ENCODE measurements at regions not wholly inside any gene's neighbourhood (a gene's known extent, or its start where the extent isn't known, plus 50 kb on each side); places are given as distances from the start of the nearest gene placed in this dataset.

- no peak for DNase-seq
These were observed 159.0 kb downstream of the BARHL2 start for GRCh38 chr1:90558126-90558525.

GRCh38 chr1:90557706-90558105, 159.4 kb downstream of the BARHL2 start:
- DNase-seq = no peak

- no peak for DNase-seq
These were observed 166.3 kb downstream of the BARHL2 start for GRCh38 chr1:90550626-90551406.

- no peak for DNase-seq
These were observed 172.7 kb downstream of the BARHL2 start for GRCh38 chr1:90544356-90544755.

- DNase-seq = no peak
These were observed 179.3 kb downstream of the BARHL2 start for GRCh38 chr1:90537606-90538362.

DNA sequence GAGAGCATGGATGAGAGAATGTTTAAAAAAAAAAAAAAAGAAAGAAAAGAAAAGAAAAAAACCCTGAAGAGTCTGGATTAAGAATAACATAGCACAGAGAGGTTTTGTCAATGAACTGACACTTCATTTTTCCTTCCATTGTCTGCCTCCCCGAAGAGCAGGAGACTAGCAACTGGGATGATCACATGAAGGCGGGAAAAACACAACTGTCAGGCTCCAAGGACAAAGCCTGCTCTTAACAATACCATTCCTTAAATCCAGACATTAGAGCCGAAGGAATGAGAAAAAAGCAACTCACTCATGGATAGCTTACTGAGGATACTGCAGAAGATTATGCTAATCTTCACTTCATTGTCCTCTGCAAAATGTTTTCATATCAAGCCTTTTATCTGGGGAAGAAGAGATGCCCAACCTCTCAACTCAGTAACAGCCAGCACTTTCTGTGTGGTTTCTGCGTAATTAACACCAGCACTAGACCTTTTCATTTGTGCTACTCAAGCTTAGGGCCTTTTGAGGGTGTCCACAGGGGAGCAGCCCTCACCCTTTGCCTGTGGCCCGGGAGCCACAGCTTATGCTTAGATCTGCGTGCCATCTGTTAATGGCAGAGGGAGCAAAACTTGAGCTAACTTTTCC, 182.3 kb downstream of the BARHL2 start:
- DNase-seq = no peak

- DNase-seq = no peak
These were observed 183.0 kb downstream of the BARHL2 start for GRCh38 chr1:90534116-90534515.

DNA sequence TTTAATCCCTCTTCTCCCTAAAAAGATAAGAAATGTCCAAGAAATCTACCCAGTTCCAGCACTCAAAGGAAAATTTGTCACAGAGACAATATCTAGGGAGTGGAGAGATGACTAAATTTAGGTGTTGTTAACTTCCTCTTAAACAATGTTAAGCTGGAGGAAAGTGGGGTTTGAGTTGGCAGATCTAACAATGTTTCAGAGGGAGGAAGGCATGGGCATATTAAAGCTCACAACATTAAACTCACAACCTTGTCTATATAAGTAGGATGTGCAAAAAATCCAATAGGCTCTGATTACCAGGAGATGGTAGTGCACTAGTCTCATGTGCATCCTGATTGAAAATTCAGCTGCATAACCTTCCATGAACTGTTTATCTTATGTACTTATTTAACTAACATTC, 190.1 kb downstream of the BARHL2 start:
- no peak for DNase-seq

GRCh38 chr1:90522432-90522831, 194.7 kb downstream of the BARHL2 start:
- no peak for DNase-seq

GRCh38 chr1:90513956-90514355, 203.1 kb downstream of the BARHL2 start:
- DNase-seq = no peak

DNA sequence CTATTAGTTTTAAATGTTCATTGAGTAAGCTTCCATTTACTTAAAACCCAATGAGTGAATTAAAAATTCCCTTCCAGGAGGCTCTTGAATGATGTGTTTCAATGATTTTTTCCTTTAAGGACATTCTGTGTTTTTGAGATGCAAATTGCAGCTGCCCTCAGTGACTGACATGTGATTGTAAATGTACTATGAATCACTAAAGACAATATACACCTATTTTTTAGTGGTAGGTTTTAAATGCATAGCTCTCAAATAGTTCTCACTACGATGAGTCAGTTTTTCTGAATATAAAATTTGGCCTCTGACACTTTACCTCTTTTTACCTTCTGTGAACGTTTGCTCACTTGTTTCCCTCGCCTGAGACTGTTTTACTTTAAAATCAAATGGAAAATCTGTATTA, 204.7 kb downstream of the BARHL2 start:
- DNase-seq = no peak

- DNase-seq = no peak
These were observed 207.0 kb downstream of the BARHL2 start for GRCh38 chr1:90510143-90510542.

DNA sequence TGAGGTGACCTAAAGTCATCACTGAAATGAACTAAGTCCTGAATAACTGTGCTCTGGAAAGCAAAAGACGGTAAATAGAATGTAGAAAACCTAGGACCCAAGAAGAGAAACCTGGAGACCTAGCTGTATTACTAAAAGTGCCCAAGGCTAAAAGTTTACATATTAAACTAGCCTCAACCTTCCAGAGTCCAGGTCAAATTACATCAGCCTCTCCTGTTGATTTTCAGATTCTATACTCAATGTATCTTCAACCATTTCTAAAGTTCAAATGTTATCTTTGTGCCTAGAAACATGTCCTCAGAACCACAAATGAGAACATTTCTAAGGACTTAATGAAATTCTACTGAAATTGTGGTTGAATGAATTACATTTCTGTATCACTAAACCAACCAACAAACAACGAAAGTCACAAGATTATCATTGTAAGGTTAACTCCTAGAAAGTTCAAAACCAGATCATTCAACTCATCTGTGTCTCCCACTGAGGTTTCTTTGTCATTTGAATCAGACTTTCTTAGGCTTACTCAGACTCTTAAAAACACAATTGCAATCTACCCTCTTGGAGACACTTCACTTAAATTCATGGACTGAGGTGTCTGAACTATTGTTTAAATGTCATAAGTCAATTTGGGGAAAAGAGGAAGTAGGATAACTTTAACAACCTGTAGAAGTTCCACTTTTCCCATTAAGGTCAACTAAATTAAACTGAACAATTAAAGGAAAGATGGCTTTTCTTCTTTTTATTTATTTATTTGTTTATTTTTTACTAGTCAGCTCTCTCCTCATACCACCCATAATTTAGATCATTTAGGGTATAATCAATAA, 207.7 kb downstream of the BARHL2 start:
- DNase-seq = no peak

DNA sequence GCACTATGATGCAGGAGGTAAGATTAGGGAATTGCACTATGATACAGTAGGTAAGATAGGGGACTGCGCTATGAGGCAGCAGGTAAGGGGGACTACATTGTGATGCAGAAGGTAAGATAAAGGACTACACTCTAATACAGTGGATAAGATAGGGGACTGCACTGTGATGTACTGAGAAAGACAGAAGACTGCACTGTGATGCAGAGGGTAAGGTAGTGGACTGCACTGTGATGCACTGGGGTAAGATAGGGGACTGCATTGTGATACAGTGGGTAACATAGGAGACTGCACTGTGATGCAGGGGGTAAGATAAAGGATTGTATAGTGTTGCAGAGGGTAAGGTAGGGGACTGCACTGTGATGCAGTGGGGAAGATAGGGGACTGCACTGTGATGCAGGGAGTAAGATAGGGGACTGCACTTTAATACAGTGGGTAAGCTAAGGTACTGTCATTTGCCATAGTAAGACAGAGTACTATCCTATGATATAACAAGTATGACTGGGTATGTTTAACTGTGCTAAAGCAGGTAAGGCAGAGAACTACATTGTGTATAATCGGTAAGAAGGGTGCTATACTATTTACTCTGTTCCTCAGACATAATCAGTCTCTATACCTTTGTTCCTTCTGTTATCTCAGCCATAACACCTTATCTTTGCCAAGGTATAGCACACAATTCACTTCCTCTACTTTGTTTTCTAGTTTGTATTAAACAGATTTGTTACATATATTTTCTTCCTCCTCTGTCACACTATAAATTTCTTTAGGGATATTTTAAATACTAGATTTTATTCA, 208.5 kb downstream of the BARHL2 start:
- no peak for DNase-seq

DNA sequence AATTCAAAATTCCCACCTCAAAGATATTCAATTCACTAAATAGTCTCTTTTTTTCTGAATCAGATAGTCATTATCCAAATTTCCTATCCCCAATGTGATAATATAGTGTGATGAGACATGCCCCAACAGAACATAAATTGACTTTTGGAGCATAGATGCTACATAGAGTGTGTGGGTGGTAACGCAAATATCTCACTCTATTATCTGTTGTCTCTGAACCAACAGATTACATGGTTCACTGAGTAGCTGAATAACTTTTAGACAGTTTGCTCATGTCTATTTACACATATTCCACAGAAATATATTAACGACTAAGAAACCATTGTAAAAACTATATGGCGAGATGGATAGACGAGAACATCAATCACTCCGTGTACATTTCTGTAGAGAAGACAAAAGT, 209.9 kb downstream of the BARHL2 start:
- no peak for DNase-seq

DNA sequence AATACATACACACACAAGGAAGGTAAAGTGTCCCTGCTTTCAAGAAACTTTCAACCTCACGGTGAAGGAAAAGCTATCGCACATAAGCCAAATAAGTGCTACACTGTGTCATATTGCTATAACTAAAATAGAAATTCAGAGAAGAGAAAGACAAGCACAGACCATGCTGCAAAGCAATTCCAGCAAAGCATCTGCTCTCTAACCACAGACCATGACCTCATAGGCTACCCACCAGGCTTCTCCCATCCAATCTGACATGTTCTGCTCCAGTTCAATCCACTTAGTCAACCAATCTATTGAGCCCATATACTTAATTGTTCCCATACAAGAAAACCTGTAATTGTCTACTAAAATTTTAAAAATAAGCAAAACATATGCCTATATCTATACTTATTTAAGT, 211.3 kb downstream of the BARHL2 start:
- DNase-seq = no peak

- no peak for DNase-seq
These were observed 212.6 kb downstream of the BARHL2 start for GRCh38 chr1:90504509-90504908.

GRCh38 chr1:90502696-90503095, 214.4 kb downstream of the BARHL2 start:
- no peak for DNase-seq

- DNase-seq = no peak
These were observed 214.9 kb downstream of the BARHL2 start for GRCh38 chr1:90502194-90502593.

- no peak for DNase-seq
These were observed 215.8 kb downstream of the BARHL2 start for GRCh38 chr1:90501281-90501680.

DNA sequence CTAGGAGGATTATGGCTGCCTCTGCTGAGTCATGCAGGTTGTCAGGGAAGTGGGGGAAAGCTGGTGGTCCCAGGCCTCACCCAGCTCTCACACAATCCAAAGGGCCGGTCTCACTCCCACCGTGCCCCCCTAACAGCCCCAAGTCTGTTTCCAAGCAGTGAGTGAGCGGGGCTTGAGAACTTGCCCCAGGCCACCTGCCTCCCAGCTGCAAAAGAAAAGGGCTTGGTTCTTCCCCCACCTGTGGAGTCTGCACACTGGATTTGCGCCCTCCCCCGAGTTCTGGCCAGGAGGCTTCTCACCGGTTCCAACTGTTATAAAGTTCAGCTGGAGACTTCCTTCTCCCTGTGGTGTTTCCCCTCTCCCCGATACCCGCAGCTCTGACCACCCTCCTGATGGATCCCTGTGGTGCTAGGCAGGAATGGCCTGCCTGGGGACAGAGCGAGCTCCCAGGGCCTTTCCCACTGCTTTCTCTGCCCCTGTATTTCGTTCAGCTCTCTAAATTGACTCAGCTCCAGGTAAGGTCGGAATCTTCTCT, 222.3 kb downstream of the BARHL2 start:
- DNase-seq = no peak

DNA sequence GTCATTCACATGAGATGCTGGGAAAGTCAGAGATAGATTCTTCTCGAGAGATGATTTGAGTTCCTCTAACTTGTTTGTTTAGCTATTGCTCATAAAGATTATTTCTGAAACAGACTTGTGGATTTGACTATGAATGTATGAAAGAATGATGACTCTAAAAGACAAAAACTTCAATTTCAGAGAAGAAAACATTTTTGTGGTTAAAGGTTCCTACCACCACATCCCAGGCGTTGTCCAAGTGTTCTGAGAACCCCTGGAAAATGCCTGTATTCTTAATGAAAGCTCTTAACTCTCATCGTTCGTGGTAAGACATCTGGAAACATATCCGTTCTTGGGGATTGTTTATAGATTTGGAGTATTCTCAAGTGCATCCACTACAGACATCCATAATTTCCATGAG, 228.7 kb downstream of the BARHL2 start:
- no peak for DNase-seq
